HT1080 (cell line): ENCODE measurements at regions not wholly inside any gene's neighbourhood (a gene's known extent, or its start where the extent isn't known, plus 50 kb on each side); places are given as distances from the start of the nearest gene placed in this dataset.

Source experiments
- DNase-seq: peaks from one replicate; pipeline ENCODE4 v3.0.0-alpha.2; 2015; ENCODE audit warnings: low read depth

- no peak for DNase-seq
Measured at GRCh38 chr5:29720954-29721353, 1472.5 kb upstream of the CDH6 start.

- DNase-seq, result no peak
Measured at GRCh38 chr5:29719171-29719570, 1474.3 kb upstream of the CDH6 start.

- no peak for DNase-seq
Measured at GRCh38 chr5:29715167-29715566, 1478.3 kb upstream of the CDH6 start.

- DNase-seq, result no peak
Measured at GRCh38 chr5:29702875-29703274, 1490.6 kb upstream of the CDH6 start.

GRCh38 chr5:29701600-29701999 lies 1491.9 kb upstream of the CDH6 start:
- DNase-seq, result no peak

- peak; percentile 47 for DNase-seq
Measured at GRCh38 chr5:29697785-29698414, 1495.6 kb upstream of the CDH6 start.

GRCh38 chr5:29697278-29697677 lies 1496.2 kb upstream of the CDH6 start:
- DNase-seq, result no peak

- no peak for DNase-seq
Measured at GRCh38 chr5:29672678-29673077, 1520.8 kb upstream of the CDH6 start.

GRCh38 chr5:29662876-29663275 lies 1530.6 kb upstream of the CDH6 start:
- DNase-seq, result no peak

GRCh38 chr5:29654954-29655353 lies 1538.5 kb upstream of the CDH6 start:
- DNase-seq, result no peak

GRCh38 chr5:29649321-29649720 lies 1544.2 kb upstream of the CDH6 start:
- no peak for DNase-seq

GRCh38 chr5:29642601-29643000 lies 1550.9 kb upstream of the CDH6 start:
- peak; percentile 7 for DNase-seq

- peak; percentile 67 for DNase-seq
Measured at GRCh38 chr5:29614206-29614605, 1579.3 kb upstream of the CDH6 start.

GRCh38 chr5:29588236-29588635 lies 1605.2 kb upstream of the CDH6 start:
- DNase-seq, result no peak

GRCh38 chr5:29587832-29588231 lies 1605.7 kb upstream of the CDH6 start:
- no peak for DNase-seq

- DNase-seq, result no peak
Measured at GRCh38 chr5:29568028-29568427, 1625.5 kb upstream of the CDH6 start.

- DNase-seq, result no peak
Measured at GRCh38 chr5:29561564-29561963, 1631.9 kb upstream of the CDH6 start.

GRCh38 chr5:29550523-29550922 lies 1643.0 kb upstream of the CDH6 start:
- DNase-seq, result no peak

GRCh38 chr5:29548262-29548661 lies 1645.2 kb upstream of the CDH6 start:
- DNase-seq, result no peak

GRCh38 chr5:29547236-29547865 lies 1646.1 kb upstream of the CDH6 start:
- DNase-seq, result no peak

GRCh38 chr5:29543501-29543900 lies 1650.0 kb upstream of the CDH6 start:
- peak; percentile 41 for DNase-seq

GRCh38 chr5:29524227-29524626 lies 1669.3 kb upstream of the CDH6 start:
- no peak for DNase-seq

GRCh38 chr5:29518176-29518575 lies 1675.3 kb upstream of the CDH6 start:
- no peak for DNase-seq
